NCI-H1436 (cell line): ENCODE measurements at regions not wholly inside any gene's neighbourhood (a gene's known extent, or its start where the extent isn't known, plus 50 kb on each side); places are given as distances from the start of the nearest gene placed in this dataset.
"Not testable (repeated sequence)": the region's sequence is repeated elsewhere in the genome, so short reads cannot be mapped to it uniquely, and the experiment has no call there.

Experiments
- DNase-seq: peaks from one replicate; lab custom pipeline; 2025; lab: John Stamatoyannopoulos, UW

- no peak for DNase-seq
Measured at GRCh38 chr15:38614621-38615020, 50.0 kb upstream of the RASGRP1 start.

DNA sequence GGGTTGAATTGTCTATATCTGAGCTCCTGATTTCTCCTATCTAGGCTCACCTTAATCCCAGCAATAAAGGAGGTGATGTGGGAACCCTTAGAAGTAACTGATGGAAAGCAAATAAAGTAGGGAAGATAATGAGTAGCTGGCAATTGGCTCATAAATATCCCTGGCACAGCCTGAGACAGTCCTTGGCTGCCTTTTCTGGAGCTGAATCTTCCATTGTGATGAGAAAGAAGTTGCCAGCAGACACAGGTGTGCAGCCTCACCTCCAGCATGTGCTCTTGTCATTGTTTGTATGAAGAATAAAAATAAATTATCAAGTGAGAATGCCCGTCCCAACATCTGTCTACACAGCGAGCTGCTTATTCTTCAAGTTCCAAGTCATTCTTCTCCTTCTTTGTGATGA, 53.2 kb upstream of the RASGRP1 start:
- no peak for DNase-seq

DNA sequence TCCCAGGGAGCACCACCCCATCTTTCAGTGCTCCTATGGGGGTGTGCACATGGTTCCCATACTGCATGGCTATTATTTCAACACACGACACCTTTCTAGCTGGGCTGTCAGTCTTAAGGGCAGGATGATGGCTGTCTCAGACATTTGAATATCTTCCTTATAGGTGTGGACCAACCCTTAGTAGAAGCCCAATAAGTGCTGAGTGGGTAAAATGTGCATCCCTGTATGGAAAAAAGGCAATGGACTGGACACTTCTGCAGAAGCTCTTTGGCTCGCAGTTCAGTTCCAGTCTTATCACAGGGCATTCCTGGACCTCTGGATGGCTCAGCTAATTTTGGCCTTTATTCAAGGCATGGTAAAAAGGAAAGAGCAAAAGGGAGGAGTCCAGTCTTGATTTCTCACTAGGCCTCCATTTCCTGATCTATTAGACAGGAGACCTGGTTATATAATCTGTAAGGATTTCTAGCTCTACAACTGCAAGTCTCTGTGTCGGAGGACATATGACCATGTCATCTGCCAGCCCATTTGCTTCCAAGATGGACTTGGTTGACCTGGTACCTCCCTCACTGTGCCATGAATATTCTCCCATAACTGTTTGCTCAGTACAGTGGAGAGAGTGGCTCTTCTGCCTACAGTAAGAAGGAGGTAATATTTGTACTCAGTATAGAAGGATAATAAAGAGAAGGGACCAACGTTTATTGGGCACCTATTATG, 53.8 kb upstream of the RASGRP1 start:
- DNase-seq, result no peak

- DNase-seq, result no peak
Measured at GRCh38 chr15:38620098-38620497, 55.5 kb upstream of the RASGRP1 start.

DNA sequence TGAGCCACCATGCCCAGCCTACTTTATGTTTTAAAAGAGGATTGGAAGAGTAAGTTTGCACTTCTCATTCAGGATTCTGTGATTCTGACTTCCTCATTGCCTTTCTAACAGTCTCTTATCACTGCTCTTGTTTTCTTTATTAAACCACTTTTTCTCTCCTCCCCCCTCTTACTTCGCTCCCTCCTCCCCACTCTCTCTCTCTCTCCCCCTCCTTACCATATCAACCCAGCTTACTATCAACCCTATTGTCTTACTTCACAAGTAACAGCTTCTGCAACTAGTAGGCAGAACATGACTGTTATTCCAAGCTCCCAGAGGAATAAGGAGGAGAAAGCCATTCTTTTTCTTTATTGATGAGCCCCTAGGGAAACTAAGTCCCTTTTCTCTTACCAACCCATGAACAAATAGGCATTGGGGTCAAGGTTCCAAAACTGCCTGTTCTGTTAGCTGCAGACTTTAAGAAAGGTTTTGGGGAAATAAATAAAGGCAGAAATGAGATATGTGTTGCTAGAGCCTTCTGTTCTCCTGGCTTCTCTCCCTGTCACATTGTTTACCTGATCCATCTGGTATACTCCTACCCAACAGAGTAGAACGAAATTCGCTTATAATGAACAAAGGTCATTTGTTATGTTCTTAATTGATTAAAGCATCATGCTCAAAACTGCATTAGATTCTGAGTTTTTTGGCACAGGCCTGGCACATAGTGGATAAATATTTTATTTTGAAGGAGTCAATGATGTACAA, 56.4 kb upstream of the RASGRP1 start:
- no peak for DNase-seq

DNA sequence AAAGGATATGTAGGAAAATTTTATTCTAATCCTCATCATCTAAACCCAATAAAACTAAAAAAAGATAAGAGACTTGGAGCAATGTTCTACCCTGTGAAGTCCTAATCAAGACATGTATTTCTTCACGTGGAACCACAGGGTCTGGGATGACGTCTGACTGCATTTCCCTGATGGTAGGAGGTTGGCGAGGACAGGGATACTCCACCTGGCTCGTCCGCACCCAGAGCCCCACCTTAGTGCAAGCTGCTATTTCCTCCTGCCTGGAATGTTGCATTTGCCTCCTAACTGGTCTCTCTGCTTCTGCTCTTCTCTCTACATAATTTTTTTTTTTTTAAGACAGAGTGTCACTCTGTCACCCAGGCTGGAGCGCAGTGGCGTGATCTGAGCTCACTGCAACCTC, 57.7 kb upstream of the RASGRP1 start:
- no peak for DNase-seq

- DNase-seq, result no peak
Measured at GRCh38 chr15:38622908-38623307, 58.3 kb upstream of the RASGRP1 start.

DNA sequence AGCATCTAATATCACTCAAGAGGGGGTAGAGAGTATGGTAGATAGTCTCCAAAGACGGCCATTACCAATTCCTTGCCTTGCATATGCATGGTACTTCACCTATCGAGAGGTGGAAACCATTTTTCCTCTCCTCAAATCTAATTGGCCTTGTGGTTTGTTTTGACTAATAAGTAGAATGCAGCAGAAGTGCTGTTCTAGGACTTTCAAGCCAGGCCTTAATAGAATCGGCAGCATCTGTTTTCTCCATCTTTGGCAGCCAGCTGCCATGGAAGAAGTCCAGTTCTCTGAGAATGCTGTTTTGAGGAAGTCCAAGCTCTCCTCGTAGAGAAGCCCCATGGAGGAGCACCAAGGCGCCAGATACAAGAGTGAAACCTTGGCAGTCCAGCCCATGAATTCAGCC, 59.1 kb upstream of the RASGRP1 start:
- DNase-seq, result no peak

- DNase-seq, result no peak
Measured at GRCh38 chr15:38624244-38625205, 59.9 kb upstream of the RASGRP1 start.

DNA sequence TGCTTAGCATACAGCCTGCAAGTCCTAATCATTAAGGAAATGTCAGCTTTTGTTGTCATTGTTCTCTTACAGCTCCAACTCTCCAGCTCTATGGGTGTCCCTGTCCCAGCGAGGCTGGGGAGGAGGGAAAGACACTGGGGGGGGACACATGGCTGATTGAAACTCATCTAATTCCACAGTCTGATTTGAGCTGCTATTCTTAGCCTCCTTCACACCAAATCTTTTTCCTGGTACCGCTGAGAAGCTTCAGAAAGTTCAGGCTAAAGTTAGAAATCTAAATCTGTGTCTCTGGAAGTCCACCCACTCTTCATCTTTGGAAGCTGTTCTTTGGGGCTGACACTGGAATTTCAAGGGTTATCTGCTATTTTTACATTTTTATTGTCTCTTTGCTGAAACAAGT, 61.3 kb upstream of the RASGRP1 start:
- no peak for DNase-seq

DNA sequence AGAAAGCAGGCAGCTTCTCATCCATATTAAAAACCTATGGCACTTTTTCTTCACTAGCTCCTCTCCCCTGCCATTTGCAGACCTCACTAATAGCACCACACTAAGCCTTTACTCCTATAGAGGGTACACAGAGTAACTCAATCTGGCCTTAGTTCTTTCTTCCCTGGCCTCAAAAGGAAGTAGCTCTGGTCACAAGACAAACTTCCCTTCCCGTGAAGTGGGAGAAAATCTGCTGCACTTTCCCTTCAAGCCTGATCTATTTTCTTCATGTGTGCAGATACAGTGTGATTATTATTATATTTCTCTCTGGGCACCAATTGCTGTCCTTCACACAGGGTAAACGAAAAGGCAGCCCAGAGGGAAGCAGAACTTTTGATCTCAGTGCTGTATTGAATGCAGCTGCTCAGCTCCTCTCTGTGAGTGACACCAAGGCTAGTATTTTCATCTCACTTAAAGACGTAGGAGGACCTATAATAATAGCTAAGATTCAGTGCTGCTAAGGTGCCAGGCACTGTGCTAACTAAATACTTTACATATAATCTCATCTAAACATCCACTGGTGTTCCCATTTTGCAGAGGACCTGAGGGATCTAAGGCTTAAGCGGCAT, 61.9 kb upstream of the RASGRP1 start:
- DNase-seq, result no peak

DNA sequence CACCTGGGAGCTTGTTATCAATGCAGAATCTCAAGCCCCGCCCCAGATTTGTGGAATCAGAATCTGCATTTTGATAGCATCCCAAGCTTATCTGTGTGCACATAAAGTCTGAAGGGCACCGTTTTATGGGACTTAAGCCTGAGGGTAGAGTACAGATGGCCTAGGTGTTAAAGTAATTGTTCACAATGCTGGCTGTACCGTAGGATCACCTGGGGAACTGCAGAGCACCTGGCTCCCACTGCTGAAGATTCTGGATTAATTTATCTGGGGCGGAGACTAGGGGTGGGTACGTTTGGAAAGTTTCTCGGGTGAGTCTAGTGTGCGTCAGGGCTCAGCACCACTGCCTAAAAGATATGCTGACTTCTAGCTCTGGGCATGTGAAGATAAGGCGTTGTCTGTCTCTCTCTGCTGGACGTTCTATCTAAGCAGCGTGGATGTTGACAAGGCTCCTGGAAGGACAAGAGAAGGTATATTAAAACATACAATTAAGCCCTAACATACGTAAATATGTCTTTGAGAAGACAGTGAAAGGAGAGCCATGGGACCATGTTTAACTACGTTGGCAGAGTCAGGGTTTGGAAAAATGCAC, 63.2 kb upstream of the RASGRP1 start:
- no peak for DNase-seq

DNA sequence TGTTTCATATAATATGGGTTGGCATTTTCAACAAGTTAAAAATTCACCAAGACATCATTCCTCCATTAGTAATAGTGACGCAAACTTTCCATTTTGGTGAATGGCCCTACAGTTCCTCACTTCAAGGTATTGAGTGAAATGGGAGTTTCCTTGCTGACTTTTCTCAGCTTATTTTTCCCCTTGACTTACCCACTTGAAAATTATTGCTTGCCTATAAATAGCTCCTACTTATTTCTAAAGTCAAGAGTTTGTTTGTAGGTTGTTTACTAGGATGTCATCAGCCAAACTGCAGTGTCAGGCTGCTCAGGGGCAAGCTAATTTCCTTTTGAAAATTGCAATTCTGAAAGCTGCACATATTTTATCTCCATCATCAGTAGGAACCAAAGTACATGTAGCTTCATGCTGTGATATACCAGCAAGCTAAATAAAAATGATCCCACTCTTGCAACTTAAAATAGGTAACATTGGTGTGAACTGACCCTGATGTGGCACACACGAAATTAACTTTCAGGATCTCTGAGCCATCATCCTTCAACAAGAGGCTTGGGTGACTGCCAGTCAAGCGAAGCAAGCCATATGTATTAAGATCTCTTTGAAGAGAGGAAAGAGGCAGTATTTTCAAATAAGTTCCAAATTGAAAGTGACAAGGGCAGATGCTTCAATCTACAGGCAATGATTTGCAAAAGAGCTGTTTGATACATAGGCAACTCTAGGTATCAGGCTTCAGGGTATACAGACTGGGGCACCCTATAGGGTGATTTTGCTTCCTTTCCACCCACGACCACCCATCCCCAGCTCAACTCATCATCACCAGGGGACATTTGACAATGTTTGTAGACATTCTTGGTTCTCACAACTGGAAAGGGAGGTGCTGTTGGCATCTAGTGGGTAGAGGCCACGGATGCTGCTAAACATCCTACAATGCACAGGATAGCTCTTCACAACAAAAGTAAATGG, 66.8 kb upstream of the RASGRP1 start:
- no peak for DNase-seq

DNA sequence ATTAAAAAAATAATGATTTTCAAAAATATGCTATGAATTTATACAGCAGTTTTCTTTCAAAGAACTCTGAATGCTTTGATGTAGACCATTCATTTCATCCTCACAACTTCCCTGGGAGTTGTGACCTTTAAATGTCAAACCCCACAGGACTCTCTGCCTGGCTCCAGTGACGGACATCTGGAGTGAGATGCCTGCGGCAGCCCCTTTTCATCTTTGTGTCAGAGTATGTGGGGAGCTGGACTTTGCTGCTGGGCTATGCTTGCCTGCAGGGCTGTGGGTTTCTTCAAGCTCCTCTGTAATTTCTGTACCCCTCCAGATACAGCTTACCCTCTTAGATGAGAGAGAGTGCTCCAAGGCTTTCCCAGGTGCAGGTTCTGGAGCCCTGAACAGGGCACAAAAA, 70.6 kb upstream of the RASGRP1 start:
- DNase-seq, result no peak

DNA sequence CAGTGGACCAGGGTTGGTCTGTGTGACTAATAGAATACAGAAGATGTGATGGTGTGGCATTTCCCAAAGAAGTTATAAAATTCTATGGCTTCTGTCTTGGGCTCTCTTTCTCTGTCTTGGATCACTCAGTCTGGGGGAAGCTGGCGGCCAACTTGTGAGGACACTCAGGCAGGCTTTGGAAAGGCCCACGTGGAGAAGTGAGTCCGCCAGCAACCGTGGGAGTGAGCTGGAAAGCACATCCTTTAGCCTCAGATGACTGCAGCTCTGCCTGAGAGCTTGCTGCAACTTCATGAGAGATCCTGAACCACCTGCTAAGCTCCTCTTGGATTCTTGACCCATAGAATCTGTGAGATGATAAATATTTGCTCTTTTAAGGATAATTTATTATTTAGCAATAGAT, 72.0 kb upstream of the RASGRP1 start:
- DNase-seq, result no peak

- no peak for DNase-seq
Measured at GRCh38 chr15:38638126-38638525, 73.5 kb upstream of the RASGRP1 start.

DNA sequence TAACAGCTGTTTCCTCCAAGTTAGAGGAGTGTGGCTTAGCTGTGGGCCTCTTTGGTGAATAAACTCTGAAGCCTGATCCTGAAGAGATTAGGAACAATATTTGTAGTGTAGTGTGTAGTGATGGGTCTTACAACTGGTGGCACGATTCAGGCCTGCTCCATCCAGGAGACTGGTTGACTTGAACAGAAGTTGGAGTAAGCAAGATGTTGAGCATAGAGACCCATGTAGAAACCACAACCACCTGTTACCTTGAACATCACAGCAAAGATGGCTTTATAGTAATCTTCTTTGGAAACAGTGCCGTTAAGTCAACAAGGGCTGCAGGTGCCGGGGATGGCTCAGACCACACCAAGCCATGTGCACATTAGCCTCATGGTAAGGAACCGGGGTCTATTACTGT, 74.2 kb upstream of the RASGRP1 start:
- DNase-seq, result no peak

GRCh38 chr15:38642689-38643270, 78.2 kb upstream of the RASGRP1 start:
- DNase-seq, result no peak

DNA sequence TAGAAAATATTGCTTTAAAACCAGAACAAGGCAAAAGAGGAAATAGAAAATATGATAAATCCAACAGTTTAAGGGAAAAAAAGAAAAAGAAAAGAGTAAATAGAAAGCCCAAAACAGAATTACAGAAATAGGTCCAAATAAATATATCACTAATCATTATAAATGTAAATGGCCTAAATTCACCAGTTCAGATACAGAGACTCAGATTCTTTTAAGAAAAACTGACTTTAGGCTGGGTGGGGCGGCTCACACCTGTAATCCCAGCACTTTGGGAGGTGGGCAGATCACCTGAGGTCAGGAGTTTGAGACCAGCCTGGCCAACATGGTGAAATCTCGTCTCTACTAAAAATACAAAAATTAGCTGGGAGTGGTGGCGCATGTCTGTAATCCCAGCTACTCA, 79.7 kb upstream of the RASGRP1 start:
- not testable (repeated sequence) for DNase-seq

DNA sequence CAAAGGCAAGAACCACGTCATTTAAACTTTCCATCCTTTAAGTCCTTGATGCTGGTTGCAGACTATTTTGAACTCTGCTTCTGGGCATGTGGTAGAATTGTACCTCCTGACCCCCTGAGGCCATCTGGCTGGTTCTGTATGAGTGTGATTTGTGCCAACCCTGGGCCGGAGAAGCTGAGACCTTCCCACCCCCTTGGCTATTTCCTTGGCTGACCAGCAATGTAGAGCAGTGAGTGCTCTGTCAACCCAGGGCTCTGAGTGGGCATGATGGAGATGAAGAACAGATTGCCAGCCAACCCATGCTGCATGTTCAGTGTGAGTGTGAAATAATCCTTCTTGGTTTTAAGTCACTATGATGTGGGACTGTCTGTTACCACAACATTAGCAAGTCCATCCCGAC, 82.1 kb upstream of the RASGRP1 start:
- DNase-seq, result no peak
